ENCODE measurements at regions not wholly inside any gene's neighbourhood (a gene's known extent, or its start where the extent isn't known, plus 50 kb on each side); places are given as distances from the start of the nearest gene placed in this dataset.
A peak's percentile ranks its signal among the peaks of the same experiment; 100 is the strongest.

GRCh38 chr13:84870190-84870589 is 929.0 kb downstream of the SLITRK6 start:
- Histone ChIP-seq H3K4me1 (ENCODE audit: control insufficient read depth, insufficient read depth, low read length) (no peaks in the 10 kb centered on the region), H2AFZ (ENCODE audit: control insufficient read depth, low read depth, low read length) (no peak overlapping the region), H3K4me2 (ENCODE audit: control insufficient read depth, insufficient read depth) (no peak overlapping the region), H4K20me1 (ENCODE audit: control insufficient read depth, insufficient read depth) (no peaks in the 10 kb centered on the region), H3K4me3 (no peak overlapping the region), H3K79me2 (ENCODE audit: control insufficient read depth, insufficient read depth, low read length) (no peaks in the 10 kb centered on the region), H3K36me3 (ENCODE audit: control insufficient read depth in 2 of 2, insufficient read depth in 2 of 2, low read length in 1 of 2) (no peaks in the 10 kb centered on the region), H3K9me3 (replicated peaks; ENCODE audit: control insufficient read depth, insufficient read depth, low read length) (no peaks in the 10 kb centered on the region), H3K27me3 (replicated peaks in 1 of 2; ENCODE audit: control insufficient read depth in 2 of 2, insufficient read depth in 2 of 2, low read length in 1 of 2) (no peaks in the 10 kb centered on the region), H3K9ac (ENCODE audit: control insufficient read depth, insufficient read depth, low read length) (no peak overlapping the region), H3K27ac (ENCODE audit: control insufficient read depth, insufficient read depth) (no peak overlapping the region)
- BruUV-seq (replicated peaks): no TSS peak
- FAIRE-seq (no peak), ATAC-seq (peak; percentile 88), DNase-seq (ENCODE audit: low read depth, low spot score) (no peak)
- ChIA-PET POLR2A (no interaction called here), SMC1A (ENCODE audit: uncharacterized antibody, unreplicated experiment) (interaction anchor here (0.9 to 1.6 kb wide), 2 partner anchors 24 to 26 kb away, joined by 3 read pairs; no protein-coding TSS in a partner anchor), RAD21 (ENCODE audit: unreplicated experiment) (interaction anchor here (0.9 kb wide), 1 partner anchor 24 kb away, joined by 3 read pairs; no protein-coding TSS in a partner anchor), CTCF (no interaction called here)
- WGBS (ENCODE audit: insufficient coverage, insufficient replicate concordance, low lambda C conversion rate, missing lambda C conversion rate): 20% methylated on average over 6 of the region's 6 CpGs
- intact Hi-C loops (cut with micrococcal nuclease; ENCODE audit: unreplicated experiment) (no loop called here), in situ Hi-C loops (cut with MboI) (no loop called here)
- TF ChIP-seq CTCF (IDR thresholded peaks at IDR 0.05 in 2 of 3, conservative IDR thresholded peaks at IDR 0.05 in 1 of 3; ENCODE audit: control insufficient read depth in 2 of 3, extremely low read depth in 1 of 3, insufficient read depth in 1 of 3, low read depth in 3 of 3, low read length in 3 of 3) (peak in 2 of 3 experiments; percentile 26 to 28; a peak in 2 of 6 replicates), STAT3 (IDR thresholded peaks at IDR 0.05; ENCODE audit: low read depth, low read length) (no peak), GABPA (IDR thresholded peaks at IDR 0.05; ENCODE audit: low read depth) (no peak), RAD21 (IDR thresholded peaks at IDR 0.05; ENCODE audit: insufficient read depth, low read depth, low read length) (0 out of 2 replicates have a peak, but pooled peaks have one; percentile 23), TCF12 (IDR thresholded peaks at IDR 0.05; ENCODE audit: low read depth, low read length) (no peak), ZBTB33 (IDR thresholded peaks at IDR 0.05) (no peak), SREBF2 (IDR thresholded peaks at IDR 0.05; ENCODE audit: low read length) (no peak)
